ENCODE measurements at regions not wholly inside any gene's neighbourhood (a gene's known extent, or its start where the extent isn't known, plus 50 kb on each side); places are given as distances from the start of the nearest gene placed in this dataset.

- DNase-seq (ENCODE audit: low read depth): no peak
Observed at GRCh38 chr2:155810411-155810810, 522.1 kb downstream of the NR4A2 start.

GRCh38 chr2:155802888-155803287 lies 529.6 kb downstream of the NR4A2 start:
- no peak for DNase-seq (ENCODE audit: low read depth)

- no peak for DNase-seq (ENCODE audit: low read depth)
Observed at GRCh38 chr2:155792666-155793065, 539.9 kb downstream of the NR4A2 start.

GRCh38 chr2:155770516-155770915 lies 562.0 kb downstream of the NR4A2 start:
- no peak for DNase-seq (ENCODE audit: low read depth)

- DNase-seq (ENCODE audit: low read depth): no peak
Observed at GRCh38 chr2:155766342-155767115, 566.0 kb downstream of the NR4A2 start.

- DNase-seq (ENCODE audit: low read depth): no peak
Observed at GRCh38 chr2:155755481-155755880, 577.0 kb downstream of the NR4A2 start.

GRCh38 chr2:155748131-155748530 lies 584.4 kb downstream of the NR4A2 start:
- no peak for DNase-seq (ENCODE audit: low read depth)

- no peak for DNase-seq (ENCODE audit: low read depth)
Observed at GRCh38 chr2:155747531-155747930, 585.0 kb downstream of the NR4A2 start.

- no peak for DNase-seq (ENCODE audit: low read depth)
Observed at GRCh38 chr2:155733091-155733853, 599.2 kb downstream of the NR4A2 start.

- no peak for DNase-seq (ENCODE audit: low read depth)
Observed at GRCh38 chr2:155730804-155731203, 601.7 kb downstream of the NR4A2 start.

GRCh38 chr2:155727187-155727895 lies 605.2 kb downstream of the NR4A2 start:
- DNase-seq (ENCODE audit: low read depth): no peak

GRCh38 chr2:155722290-155722689 lies 610.2 kb downstream of the NR4A2 start:
- DNase-seq (ENCODE audit: low read depth): no peak

GRCh38 chr2:155715705-155716104 lies 616.8 kb downstream of the NR4A2 start:
- DNase-seq (ENCODE audit: low read depth): no peak

- no peak for DNase-seq (ENCODE audit: low read depth)
Observed at GRCh38 chr2:155714983-155715382, 617.5 kb downstream of the NR4A2 start.

GRCh38 chr2:155708071-155708470 lies 624.5 kb downstream of the NR4A2 start:
- no peak for DNase-seq (ENCODE audit: low read depth)

- no peak for DNase-seq (ENCODE audit: low read depth)
Observed at GRCh38 chr2:155703917-155704316, 628.6 kb downstream of the NR4A2 start.

GRCh38 chr2:155703048-155703447 lies 629.5 kb downstream of the NR4A2 start:
- DNase-seq (ENCODE audit: low read depth): no peak

GRCh38 chr2:155701721-155702120 lies 630.8 kb downstream of the NR4A2 start:
- no peak for DNase-seq (ENCODE audit: low read depth)

- no peak for DNase-seq (ENCODE audit: low read depth)
Observed at GRCh38 chr2:155696571-155696970, 636.0 kb downstream of the NR4A2 start.

GRCh38 chr2:155695505-155695904 lies 637.0 kb downstream of the NR4A2 start:
- DNase-seq (ENCODE audit: low read depth): no peak

GRCh38 chr2:155692856-155693255 lies 639.7 kb downstream of the NR4A2 start:
- no peak for DNase-seq (ENCODE audit: low read depth)

- DNase-seq (ENCODE audit: low read depth): no peak
Observed at GRCh38 chr2:155692106-155692505, 640.4 kb downstream of the NR4A2 start.

- peak; percentile 8 for DNase-seq (ENCODE audit: low read depth)
Observed at GRCh38 chr2:155690785-155691184, 641.7 kb downstream of the NR4A2 start.

Data from forelimb muscle (tissue), 1 donor.